ENCODE measurements at regions not wholly inside any gene's neighbourhood (a gene's known extent, or its start where the extent isn't known, plus 50 kb on each side); places are given as distances from the start of the nearest gene placed in this dataset.
"Not testable (repeated sequence)": the region's sequence is repeated elsewhere in the genome, so short reads cannot be mapped to it uniquely, and the experiment has no call there.

DNA sequence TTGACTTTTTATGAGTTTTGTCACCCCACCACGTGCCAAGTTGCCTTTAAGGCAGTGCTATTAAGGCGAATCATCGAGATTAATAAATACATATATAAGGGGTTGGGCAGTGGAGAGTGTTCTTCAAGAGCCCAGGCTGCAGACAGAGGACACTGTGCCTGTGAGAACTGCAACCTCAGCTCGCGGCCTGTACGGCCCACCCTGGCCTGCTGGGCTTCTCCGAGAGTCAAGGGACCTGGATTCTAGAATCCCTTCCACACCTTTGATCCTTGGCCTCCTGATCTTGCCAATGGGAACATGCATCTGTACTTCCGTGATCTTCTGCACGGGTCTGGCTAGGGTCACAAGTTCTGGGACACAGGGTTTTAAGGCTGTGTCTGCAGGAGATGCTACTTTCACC, 54.5 kb downstream of the IRX5 start:
- DNase-seq (ENCODE audit: low read depth in 3 of 3, low spot score in 1 of 3), result no peak

DNA sequence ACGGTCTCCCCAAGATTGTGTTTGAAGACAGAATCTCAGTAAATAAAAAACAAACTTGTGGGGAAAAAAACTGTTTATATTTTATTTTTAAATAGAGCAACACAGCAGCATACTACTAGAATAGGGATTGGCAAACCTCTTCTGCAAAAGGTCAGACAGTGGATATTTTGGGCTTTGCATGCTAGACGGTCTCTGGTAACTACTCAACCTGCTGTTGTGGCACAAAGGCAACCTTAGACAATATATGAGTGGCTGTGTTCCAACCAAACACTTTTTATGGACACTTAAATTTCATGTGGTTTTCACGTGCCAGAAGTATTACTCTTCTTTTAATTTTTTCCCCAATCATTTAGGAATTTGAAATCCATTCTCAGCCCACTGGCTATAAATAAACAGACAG, 55.0 kb downstream of the IRX5 start:
- DNase-seq (ENCODE audit: low read depth in 3 of 3, low spot score in 1 of 3), result no peak

DNA sequence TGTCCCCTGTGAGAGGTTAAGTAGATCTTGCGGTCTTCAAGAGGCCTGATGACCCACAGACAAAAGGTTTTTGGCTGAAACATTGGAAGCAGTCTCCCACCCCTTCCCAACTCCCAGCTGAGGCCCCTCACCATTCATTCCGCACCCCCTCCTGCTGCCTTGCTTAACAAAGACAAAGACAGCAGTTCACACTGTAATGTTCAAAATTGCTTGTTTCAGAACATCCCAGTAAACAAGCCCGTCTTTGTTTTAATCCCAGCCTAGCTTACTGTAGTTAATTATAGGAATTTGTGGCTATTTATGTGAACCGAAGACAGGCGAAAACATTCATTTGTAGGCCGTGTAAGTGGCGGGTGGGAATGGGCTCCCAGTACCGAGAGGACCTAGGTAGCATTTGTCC, 55.7 kb downstream of the IRX5 start:
- DNase-seq (ENCODE audit: low read depth in 3 of 3, low spot score in 1 of 3), result no peak

- no peak for DNase-seq (ENCODE audit: low read depth in 3 of 3, low spot score in 1 of 3)
Observed at GRCh38 chr16:54987081-54987480, 56.4 kb downstream of the IRX5 start.

- no peak for DNase-seq (ENCODE audit: low read depth in 3 of 3, low spot score in 1 of 3)
Observed at GRCh38 chr16:54991525-54991924, 60.9 kb downstream of the IRX5 start.

DNA sequence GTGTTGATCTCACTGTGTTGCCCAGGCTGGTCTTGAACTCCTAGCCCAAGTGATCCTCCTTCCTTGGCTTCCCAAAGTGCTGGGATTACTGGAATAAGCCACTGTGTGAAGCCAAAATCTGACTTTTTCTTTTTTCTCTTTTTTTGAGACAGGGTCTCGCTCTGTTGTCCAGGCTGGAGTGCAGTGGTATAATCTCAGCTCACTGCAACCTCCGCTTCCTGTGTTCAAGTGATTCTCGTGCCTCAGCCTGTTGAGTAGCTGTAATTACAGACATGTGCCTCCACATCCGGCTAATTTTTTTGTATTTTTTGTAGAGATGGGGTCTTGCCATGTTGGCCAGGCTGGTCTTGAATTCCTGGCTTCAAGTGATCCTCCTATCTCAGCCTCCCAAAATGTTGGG, 61.3 kb downstream of the IRX5 start:
- not testable (repeated sequence) for DNase-seq (ENCODE audit: low read depth in 3 of 3, low spot score in 1 of 3)

GRCh38 chr16:54993106-54993895, 62.6 kb downstream of the IRX5 start:
- DNase-seq (ENCODE audit: low read depth in 3 of 3, low spot score in 1 of 3), result no peak

DNA sequence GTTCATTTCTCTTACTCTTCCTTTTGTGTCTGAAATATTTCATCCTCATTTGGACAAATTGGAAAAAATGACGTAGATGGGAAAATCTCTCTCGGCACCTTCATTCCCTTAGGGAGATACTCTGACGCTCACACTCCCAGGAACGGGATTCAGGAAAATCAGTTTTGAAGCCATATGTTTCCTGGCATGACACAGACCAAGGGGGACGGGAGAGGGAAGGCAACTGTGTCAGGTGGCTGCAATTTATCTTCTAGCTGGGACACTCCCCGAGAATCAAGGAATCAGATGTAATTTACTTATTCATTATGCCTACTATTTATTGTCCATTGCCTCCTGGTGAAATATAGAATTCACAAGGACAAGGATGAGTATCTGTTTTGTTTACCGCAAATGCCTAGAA, 65.5 kb downstream of the IRX5 start:
- no peak for DNase-seq (ENCODE audit: low read depth in 3 of 3, low spot score in 1 of 3)

GRCh38 chr16:54998834-54999233, 68.2 kb downstream of the IRX5 start:
- DNase-seq (ENCODE audit: low read depth in 3 of 3, low spot score in 1 of 3), result no peak

DNA sequence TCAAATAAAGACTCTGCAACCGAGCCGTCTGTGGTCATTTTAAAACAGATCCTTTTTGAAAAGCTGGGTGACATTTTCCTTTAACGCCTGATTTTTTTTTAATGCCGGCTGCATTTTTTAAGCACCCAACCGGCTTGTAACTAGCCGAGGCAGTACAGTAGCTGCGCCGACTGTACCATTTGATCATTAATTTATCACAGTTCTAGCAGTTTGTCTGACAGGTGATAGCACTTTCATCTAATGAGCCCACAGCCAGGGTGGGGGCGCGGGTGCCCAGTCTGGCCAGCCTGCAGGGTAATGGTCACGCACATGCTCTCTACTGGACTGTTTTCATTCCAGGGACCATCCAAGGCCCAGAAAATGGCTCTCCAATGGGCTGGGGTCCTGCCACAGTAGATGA, 68.8 kb downstream of the IRX5 start:
- DNase-seq (ENCODE audit: low read depth in 3 of 3, low spot score in 1 of 3), result no peak

DNA sequence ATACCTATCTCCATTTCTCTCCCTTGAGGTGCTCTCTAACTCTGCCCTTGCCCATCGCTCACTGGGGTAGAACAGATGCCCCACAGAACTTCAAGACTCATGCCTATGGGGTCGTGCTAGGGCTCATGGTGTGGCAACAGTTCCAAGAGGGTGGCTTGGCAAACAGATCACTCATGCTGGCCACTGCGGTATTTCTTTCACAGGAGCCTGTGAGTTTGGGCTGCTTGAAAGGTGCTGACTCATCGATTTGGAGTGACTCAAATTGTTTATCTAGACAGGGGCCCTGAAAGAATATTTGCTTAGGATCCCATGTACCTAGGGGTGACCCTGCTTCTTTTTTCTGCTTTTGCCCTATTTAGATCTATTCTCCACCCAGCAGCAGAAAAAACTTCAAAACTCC, 69.9 kb downstream of the IRX5 start:
- no peak for DNase-seq (ENCODE audit: low read depth in 3 of 3, low spot score in 1 of 3)

DNA sequence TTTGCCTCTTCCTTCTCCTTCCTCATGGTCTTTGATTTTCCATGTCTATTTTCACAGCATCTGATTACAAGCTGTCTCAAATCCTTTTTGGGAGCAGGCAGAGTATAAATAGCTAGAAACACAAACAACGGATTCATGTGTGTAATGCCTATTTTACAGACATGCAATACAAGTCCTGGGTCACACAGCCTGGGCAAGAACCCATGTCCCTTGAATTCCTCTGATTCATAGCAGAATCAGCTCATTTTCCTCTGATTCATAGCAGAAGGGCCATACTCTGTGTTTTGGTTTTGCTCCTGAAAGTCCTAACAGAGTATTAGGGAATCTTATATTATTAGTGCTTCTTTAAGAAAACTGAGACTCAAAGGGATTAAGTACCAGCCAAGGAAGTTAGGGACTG, 71.3 kb downstream of the IRX5 start:
- DNase-seq (ENCODE audit: low read depth in 3 of 3, low spot score in 1 of 3), result no peak

DNA sequence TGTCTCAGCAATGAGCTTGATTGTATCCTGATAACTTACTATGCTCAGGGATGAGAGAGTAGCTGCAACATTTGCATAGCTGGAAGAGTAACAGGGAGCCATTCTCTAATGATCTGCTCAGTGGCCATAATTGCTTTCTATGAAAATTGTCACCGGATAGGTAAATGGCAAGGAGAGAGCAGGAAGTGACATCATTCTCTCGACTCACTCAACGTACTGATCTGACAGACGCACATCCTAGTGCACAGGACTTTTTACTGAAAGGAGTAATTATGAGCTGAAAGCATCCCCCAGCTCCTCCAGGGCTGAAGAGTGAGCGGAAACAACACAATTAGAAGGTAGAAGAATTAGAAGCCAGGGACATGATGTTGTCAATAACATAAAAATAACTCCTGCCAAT, 71.8 kb downstream of the IRX5 start:
- no peak for DNase-seq (ENCODE audit: low read depth in 3 of 3, low spot score in 1 of 3)

DNA sequence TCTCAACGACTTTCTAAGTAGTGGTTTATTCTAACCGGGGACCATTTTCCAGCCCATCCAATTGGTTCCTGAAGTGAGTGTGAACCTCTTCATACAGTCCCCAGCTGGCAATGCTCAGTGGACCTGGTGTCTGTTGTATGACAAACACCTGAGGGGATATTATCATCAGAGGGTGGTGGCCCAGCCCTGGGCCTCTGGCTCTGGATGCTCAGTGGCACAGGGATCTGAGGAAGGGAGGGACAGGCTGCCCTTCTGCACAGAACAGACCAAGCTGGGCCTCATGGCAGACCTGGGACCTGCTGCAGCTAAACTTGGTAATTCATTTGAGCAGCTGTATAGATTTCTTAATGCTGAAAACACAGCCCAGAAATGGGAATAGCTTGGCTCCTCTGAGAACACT, 72.6 kb downstream of the IRX5 start:
- no peak for DNase-seq (ENCODE audit: low read depth in 3 of 3, low spot score in 1 of 3)

DNA sequence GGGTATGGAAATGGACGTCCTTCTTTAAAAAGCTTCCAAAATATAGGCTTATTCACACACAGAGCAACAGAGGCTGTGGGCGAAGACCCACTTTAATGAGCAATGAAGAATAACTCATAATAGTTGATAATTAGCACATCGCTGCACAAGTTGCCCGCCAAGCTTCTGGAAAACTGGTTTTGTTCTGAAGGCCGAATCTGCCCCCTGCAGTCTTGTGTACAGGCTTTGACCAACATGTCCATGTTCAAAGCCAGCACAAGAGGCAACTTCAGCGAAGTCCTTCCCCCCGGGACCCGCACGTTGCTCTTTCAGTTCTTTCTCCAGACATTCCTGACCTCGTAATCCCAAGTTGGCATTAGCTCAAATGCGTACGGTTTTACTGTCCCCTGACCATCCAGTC, 73.3 kb downstream of the IRX5 start:
- no peak for DNase-seq (ENCODE audit: low read depth in 3 of 3, low spot score in 1 of 3)

GRCh38 chr16:55007504-55007903, 76.8 kb downstream of the IRX5 start:
- DNase-seq (ENCODE audit: low read depth in 3 of 3, low spot score in 1 of 3), result no peak

DNA sequence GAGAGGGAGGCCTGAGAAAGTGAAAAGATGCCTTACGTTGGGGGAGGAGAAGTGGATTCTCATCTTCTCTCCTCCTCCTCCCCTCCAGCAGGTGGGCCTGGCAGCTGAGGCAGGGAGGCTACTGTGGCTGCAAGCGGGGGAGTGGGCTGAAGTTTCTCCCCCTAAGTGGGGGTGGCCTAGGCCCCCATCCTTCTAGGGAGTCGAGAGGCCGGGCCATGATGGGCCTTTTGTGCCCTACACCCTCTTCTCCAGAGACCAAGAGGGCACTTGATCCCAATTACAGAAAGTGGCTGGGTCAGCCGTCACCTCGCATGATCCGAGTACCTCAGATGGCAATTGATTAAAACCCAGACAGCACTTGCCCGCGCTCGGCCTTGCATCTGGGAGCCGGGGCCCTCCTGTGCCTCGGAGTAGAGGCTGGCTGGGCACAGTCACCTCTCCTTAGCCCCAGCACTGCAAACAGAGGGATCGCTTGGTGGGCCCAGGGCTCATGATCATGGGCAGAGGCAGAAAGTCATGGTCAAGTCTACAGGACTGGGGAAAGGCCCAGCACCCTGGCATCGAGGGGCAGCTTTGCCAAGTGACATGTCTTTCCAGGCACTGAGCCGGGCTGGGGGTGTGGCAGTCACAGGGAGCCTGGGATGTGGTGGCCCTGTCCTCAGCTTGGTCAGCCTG, 78.3 kb downstream of the IRX5 start:
- no peak for DNase-seq (ENCODE audit: low read depth in 3 of 3, low spot score in 1 of 3)

- no peak for DNase-seq (ENCODE audit: low read depth in 3 of 3, low spot score in 1 of 3)
Observed at GRCh38 chr16:55009581-55009980, 78.9 kb downstream of the IRX5 start.

- no peak for DNase-seq (ENCODE audit: low read depth in 3 of 3, low spot score in 1 of 3)
Observed at GRCh38 chr16:55010492-55011160, 80.0 kb downstream of the IRX5 start.

GRCh38 chr16:55012362-55012761, 81.7 kb downstream of the IRX5 start:
- DNase-seq (ENCODE audit: low read depth in 3 of 3, low spot score in 1 of 3), result no peak

DNA sequence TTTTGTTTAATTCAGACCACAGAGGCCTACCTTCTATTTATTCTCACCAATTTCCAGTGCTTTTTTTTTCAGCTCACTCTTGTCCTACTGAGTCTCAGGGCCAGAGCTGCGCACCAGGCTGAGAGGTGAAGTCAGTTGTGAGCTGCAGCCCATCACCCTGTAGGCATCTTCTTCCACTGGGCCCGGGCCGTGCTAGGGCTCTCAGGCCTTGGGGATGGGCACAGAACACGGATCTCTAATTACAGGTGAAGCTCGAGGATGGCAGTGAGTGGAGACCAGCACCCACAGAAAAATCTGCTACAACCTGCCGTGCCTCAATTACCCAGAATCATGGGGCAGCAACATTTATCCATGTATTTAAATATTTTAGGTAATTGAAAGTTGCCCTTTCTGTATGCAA, 82.1 kb downstream of the IRX5 start:
- no peak for DNase-seq (ENCODE audit: low read depth in 3 of 3, low spot score in 1 of 3)

DNA sequence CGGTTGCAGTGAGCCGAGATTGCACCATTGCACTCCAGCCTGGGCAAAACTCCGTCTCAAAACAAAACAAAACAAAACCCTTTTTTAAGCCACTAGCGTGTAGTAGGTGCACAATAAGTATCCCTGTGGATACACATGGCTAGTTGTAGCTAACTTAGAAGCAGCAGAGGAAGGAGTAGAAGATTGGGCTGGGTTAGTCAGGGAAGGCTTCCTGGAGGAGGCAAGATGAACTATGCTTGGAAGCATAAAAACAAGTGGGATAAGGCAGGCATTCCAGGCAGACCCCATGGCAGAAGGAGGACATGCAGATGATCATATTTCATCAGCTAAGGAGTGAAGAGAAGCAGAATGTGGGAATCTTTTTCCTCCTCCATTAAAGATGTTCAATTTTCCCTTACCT, 83.4 kb downstream of the IRX5 start:
- no peak for DNase-seq (ENCODE audit: low read depth in 3 of 3, low spot score in 1 of 3)
